Skeletal muscle tissue (tissue), 3 donors: ENCODE measurements at regions not wholly inside any gene's neighbourhood (a gene's known extent, or its start where the extent isn't known, plus 50 kb on each side); places are given as distances from the start of the nearest gene placed in this dataset.

Source experiments
- H3K27ac ChIP-seq: one replicate; pipeline ENCODE4 v1.7.0; 2013; ENCODE audit warnings: mild to moderate bottlenecking, low read depth, low read length, inconsistent platforms
- H3K27me3 ChIP-seq, 3 donors: one replicate each; pipeline ENCODE4 v1.7.0; 2013; ENCODE audit warnings: low read length in 3 of 3; ENCODE audit not compliant: control insufficient read depth in 3 of 3, insufficient read depth in 3 of 3
- H3K36me3 ChIP-seq, 3 donors: one replicate each; pipeline ENCODE4 v1.7.0; 2013; ENCODE audit warnings: low read length in 3 of 3; ENCODE audit not compliant: control insufficient read depth in 3 of 3, insufficient read depth in 3 of 3
- H3K4me1 ChIP-seq, 3 donors: one replicate each; pipeline ENCODE4 v1.7.0; 2013; ENCODE audit warnings: low read length in 3 of 3, mild to moderate bottlenecking in 3 of 3; ENCODE audit not compliant: control insufficient read depth in 3 of 3, insufficient read depth in 3 of 3
- H3K4me3 ChIP-seq, 3 donors: one replicate each; pipeline ENCODE4 v1.7.0; 2013; ENCODE audit warnings: low read length in 3 of 3
- H3K9ac ChIP-seq, 3 donors: one replicate each; pipeline ENCODE4 v1.7.0; 2013; ENCODE audit warnings: low read length in 3 of 3, mild to moderate bottlenecking in 3 of 3, moderate library complexity in 2 of 3, low read depth in 1 of 3
- H3K9me3 ChIP-seq, 3 donors: one replicate each; pipeline ENCODE4 v1.7.0; 2013; ENCODE audit warnings: low read length in 3 of 3; ENCODE audit not compliant: control insufficient read depth in 3 of 3
- donor health status: Osteomylitis.

DNA sequence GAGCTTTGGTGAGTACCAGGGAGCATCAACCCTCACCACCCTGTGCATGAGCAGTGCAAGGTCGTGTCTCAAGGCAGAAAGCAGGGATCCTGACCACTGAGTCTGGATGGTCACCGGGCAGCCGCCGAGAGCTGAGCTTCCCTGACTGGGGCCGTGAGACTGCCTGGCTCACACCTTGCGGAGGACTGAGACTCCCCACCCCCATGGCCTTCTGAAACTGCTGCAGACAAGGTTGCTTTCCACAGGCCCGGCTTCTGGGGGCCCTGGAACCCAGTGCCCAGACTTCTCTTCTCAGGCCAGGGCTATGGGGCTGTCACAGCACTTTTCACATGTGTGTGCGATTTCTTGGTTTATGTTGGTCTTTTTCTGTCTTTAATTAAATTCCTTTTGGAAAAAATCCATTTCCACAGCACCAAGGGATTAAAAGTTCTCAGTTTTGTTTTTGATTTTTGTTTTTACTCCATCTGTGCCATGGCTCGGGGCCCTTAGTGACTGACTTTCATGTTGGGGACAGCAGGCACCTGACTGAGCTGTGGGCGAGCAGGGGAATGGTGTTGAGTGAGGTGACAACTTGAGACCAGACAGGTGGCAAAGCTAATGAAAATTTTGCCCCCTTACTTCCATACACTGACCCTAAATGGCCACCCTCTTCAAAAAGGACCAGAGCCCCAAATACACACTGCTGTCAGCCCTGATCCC lies 297.9 kb downstream of the CYP26B1 start:
- Histone ChIP-seq H3K27ac (no peak overlapping the region), H3K9me3 (no peaks in the 10 kb centered on the region), H3K27me3 (peaks cover 0 to 10% (median 0%) of the 10 kb centered on the region in 3 donors), H3K36me3 (no peaks in the 10 kb centered on the region), H3K9ac (no peak overlapping the region), H3K4me3 (no peak overlapping the region), H3K4me1 (peaks cover 5 to 17% (median 8%) of the 10 kb centered on the region in 3 donors)

GRCh38 chr2:71849111-71849510 lies 298.6 kb downstream of the CYP26B1 start:
- no peak overlapping the region for H3K9ac ChIP-seq
- H3K4me3 ChIP-seq, result no peak overlapping the region
- no peaks in the 10 kb centered on the region for H3K36me3 ChIP-seq
- peaks cover 0 to 10% (median 0%) of the 10 kb centered on the region in 3 donors for H3K27me3 ChIP-seq
- H3K27ac ChIP-seq, result no peak overlapping the region
- H3K4me1 ChIP-seq, result peaks cover 5 to 17% (median 8%) of the 10 kb centered on the region in 3 donors
- no peaks in the 10 kb centered on the region for H3K9me3 ChIP-seq

- H3K9ac ChIP-seq, result no peak overlapping the region
Measured at GRCh38 chr2:71846669-71847291, 300.9 kb downstream of the CYP26B1 start.

GRCh38 chr2:71846072-71846471 lies 301.6 kb downstream of the CYP26B1 start:
- Histone ChIP-seq H3K36me3 (no peaks in the 10 kb centered on the region), H3K4me1 (peaks cover 4 to 10% (median 5%) of the 10 kb centered on the region in 3 donors), H3K4me3 (no peak overlapping the region), H3K27me3 (no peaks in the 10 kb centered on the region), H3K9me3 (no peaks in the 10 kb centered on the region), H3K9ac (no peak overlapping the region), H3K27ac (no peak overlapping the region)

More at GRCh38 chr2:71846669-71847291, 300.9 kb downstream of the CYP26B1 start:
- Histone ChIP-seq H3K4me1 (peaks cover 7 to 15% (median 8%) of the 10 kb centered on the region in 3 donors), H3K4me3 (no peak overlapping the region), H3K9me3 (no peaks in the 10 kb centered on the region), H3K36me3 (no peaks in the 10 kb centered on the region), H3K27ac (no peak overlapping the region), H3K27me3 (peaks cover 0 to 2% (median 0%) of the 10 kb centered on the region in 3 donors)

DNA sequence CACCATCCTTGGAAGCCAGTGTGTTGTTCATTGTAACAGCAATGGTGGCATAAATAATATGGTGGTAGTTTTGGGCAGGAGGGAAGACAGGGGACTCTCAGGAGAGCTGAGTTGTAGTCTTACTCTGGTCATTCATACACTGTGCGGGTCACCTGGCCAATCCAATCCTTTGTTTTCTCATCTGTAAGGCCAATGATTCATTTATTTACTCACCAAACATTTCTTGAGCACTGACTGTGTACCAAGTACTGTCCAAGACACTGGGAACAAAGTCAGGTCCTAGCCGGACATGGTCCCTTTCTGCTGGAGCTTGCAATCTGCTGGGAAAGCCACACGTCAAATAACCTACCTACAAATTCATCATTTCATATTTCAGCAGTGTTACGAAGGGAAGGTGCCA lies 302.7 kb downstream of the CYP26B1 start:
- Histone ChIP-seq H3K4me3 (no peak overlapping the region), H3K27ac (no peak overlapping the region), H3K9me3 (no peaks in the 10 kb centered on the region), H3K36me3 (no peaks in the 10 kb centered on the region), H3K27me3 (no peaks in the 10 kb centered on the region), H3K9ac (no peak overlapping the region), H3K4me1 (peaks cover 2 to 7% (median 4%) of the 10 kb centered on the region in 3 donors)

DNA sequence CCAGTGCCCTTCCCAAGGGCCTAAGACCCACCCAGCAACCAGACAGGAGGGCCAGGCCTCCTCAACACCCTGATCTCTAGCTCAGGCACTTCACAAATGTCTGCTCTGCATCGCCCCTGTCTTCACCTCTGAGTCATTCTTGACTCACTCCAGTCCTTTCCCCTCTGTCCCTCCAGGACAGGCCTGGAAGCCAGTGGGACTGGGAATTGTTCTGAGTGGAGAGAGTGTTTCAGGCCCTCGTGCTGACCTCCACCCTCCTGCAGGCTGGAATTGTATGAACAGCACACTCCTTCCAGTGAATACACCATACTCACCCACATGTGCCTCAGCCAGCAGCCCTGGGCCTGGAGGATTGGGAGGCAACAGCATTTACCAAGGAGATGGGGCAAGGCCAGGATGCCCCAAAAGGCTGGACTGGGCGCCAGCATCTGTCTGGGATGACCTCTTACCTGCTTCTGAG lies 304.2 kb downstream of the CYP26B1 start:
- peaks cover 2 to 7% (median 4%) of the 10 kb centered on the region in 3 donors for H3K4me1 ChIP-seq
- no peak overlapping the region for H3K9ac ChIP-seq
- no peaks in the 10 kb centered on the region for H3K9me3 ChIP-seq
- no peaks in the 10 kb centered on the region for H3K27me3 ChIP-seq
- no peaks in the 10 kb centered on the region for H3K36me3 ChIP-seq
- no peak overlapping the region for H3K27ac ChIP-seq
- H3K4me3 ChIP-seq, result no peak overlapping the region

GRCh38 chr2:71842744-71843143 lies 304.9 kb downstream of the CYP26B1 start:
- Histone ChIP-seq H3K9me3 (no peaks in the 10 kb centered on the region), H3K9ac (no peak overlapping the region), H3K27me3 (no peaks in the 10 kb centered on the region), H3K36me3 (no peaks in the 10 kb centered on the region), H3K27ac (no peak overlapping the region), H3K4me1 (peaks cover 2 to 7% (median 4%) of the 10 kb centered on the region in 3 donors), H3K4me3 (no peak overlapping the region)

DNA sequence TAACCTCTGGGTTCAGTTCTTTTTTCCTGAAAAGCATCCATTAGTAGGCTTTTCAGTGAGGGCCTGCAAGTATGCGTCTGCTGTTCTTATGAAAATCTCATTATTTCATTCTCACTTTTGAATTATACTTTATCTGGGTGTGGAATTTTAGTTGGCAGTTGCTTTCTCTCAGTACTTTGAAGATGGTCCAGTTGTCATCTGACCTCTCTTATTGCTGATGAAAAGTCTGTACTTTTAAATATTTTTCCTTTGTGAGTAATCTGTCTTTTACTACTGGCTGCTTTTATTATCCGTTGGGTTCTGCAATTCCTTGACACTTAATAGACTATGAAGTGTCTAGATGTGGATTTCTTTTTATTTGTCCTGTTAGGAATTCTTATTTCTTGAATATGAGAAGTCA lies 307.8 kb downstream of the CYP26B1 start:
- Histone ChIP-seq H3K27me3 (no peaks in the 10 kb centered on the region), H3K9ac (no peak overlapping the region), H3K4me3 (no peak overlapping the region), H3K36me3 (no peaks in the 10 kb centered on the region), H3K9me3 (no peaks in the 10 kb centered on the region), H3K4me1 (peaks cover 0 to 4% (median 0%) of the 10 kb centered on the region in 3 donors), H3K27ac (no peak overlapping the region)

- no peak overlapping the region for H3K4me3 ChIP-seq
- H3K27me3 ChIP-seq, result no peaks in the 10 kb centered on the region
- H3K9ac ChIP-seq, result no peak overlapping the region
Measured at GRCh38 chr2:71834796-71835195, 312.9 kb downstream of the CYP26B1 start.

DNA sequence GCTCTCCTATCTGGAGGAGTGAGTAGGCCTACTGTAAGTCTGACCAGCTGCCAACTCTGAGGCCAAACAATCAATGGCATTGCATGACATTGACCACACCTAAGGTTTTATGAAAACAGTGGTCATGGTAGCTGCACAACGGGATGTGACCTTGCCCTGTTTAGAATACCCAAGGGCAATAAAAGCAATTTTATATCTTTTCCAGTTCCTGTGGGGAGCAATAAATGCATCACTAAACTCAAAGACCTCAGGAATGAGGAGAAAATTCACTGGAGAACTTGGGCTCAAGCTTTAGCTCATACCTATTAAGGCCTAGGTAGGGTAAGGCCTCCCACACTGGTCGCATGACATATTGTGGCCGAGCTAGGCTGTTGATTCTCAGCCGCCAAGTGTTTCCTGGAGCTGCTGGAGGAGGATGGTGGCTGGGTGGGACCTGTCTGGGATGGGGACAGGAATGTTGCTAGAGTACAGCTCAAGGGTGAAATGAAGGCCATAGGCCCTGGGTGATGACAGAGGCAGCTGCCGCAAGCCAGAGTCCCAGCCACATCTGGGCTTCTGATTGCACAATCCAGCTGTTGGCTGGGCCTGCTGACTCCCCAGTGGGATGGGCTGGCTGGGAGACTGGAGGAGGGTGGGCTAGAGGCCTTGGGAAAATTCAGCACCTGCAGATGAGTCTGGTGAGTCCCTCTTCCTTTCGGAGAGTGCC lies 313.7 kb downstream of the CYP26B1 start:
- H3K36me3 ChIP-seq, result no peaks in the 10 kb centered on the region
- no peak overlapping the region for H3K9ac ChIP-seq
- no peak overlapping the region for H3K27ac ChIP-seq
- no peaks in the 10 kb centered on the region for H3K9me3 ChIP-seq
- no peaks in the 10 kb centered on the region for H3K27me3 ChIP-seq
- H3K4me3 ChIP-seq, result no peak overlapping the region
- peaks cover 10 to 24% (median 15%) of the 10 kb centered on the region in 3 donors for H3K4me1 ChIP-seq

More at GRCh38 chr2:71834796-71835195, 312.9 kb downstream of the CYP26B1 start:
- no peaks in the 10 kb centered on the region for H3K9me3 ChIP-seq
- no peak overlapping the region for H3K27ac ChIP-seq
- H3K36me3 ChIP-seq, result no peaks in the 10 kb centered on the region
- H3K4me1 ChIP-seq, result peaks cover 10 to 23% (median 15%) of the 10 kb centered on the region in 3 donors
